ENCODE measurements at regions not wholly inside any gene's neighbourhood (a gene's known extent, or its start where the extent isn't known, plus 50 kb on each side); places are given as distances from the start of the nearest gene placed in this dataset.

- Histone ChIP-seq H3K27me3 (replicated peaks in 1 of 2; ENCODE audit: control insufficient read depth in 2 of 2, insufficient read depth in 2 of 2, low read length in 1 of 2) (no peaks in the 10 kb centered on the region), H3K9ac (ENCODE audit: control insufficient read depth, insufficient read depth, low read length) (no peak overlapping the region), H3K9me3 (replicated peaks; ENCODE audit: control insufficient read depth, insufficient read depth, low read length) (no peaks in the 10 kb centered on the region), H3K4me2 (ENCODE audit: control insufficient read depth, insufficient read depth) (no peak overlapping the region), H3K4me1 (ENCODE audit: control insufficient read depth, insufficient read depth, low read length) (no peaks in the 10 kb centered on the region), H2AFZ (ENCODE audit: control insufficient read depth, low read depth, low read length) (no peak overlapping the region), H3K36me3 (ENCODE audit: control insufficient read depth in 2 of 2, insufficient read depth in 2 of 2, low read length in 1 of 2) (no peaks in the 10 kb centered on the region), H3K4me3 (no peak overlapping the region), H3K79me2 (ENCODE audit: control insufficient read depth, insufficient read depth, low read length) (no peaks in the 10 kb centered on the region), H4K20me1 (ENCODE audit: control insufficient read depth, insufficient read depth) (no peaks in the 10 kb centered on the region), H3K27ac (ENCODE audit: control insufficient read depth, insufficient read depth) (no peak overlapping the region)
- no TSS peak for BruUV-seq (replicated peaks)
- ChIA-PET POLR2A (no interaction called here), SMC1A (ENCODE audit: uncharacterized antibody, unreplicated experiment) (interaction anchor here (0.8 to 2.1 kb wide), 3 partner anchors 14 to 173 kb away, joined by 3 to 5 read pairs (median 4); no protein-coding TSS in a partner anchor), CTCF (interaction anchor here (1.4 kb wide), 1 partner anchor 9 kb away, joined by 3 read pairs; no protein-coding TSS in a partner anchor), RAD21 (ENCODE audit: unreplicated experiment) (interaction anchor here (0.6 kb wide), 1 partner anchor 948 kb away, joined by 3 read pairs; no protein-coding TSS in a partner anchor)
- no peak for TF ChIP-seq TCF12 (IDR thresholded peaks at IDR 0.05; ENCODE audit: low read depth, low read length)
- no peak for TF ChIP-seq ZNF384 (IDR thresholded peaks at IDR 0.05; ENCODE audit: borderline replicate concordance, low read depth, low read length)
- TF ChIP-seq TAF1 (IDR thresholded peaks at IDR 0.05; ENCODE audit: borderline replicate concordance, low read depth, low read length) = no peak
- in situ Hi-C loops (cut with MboI) = no loop called here
- DNase-seq (ENCODE audit: low read depth, low spot score) = no peak
- intact Hi-C loops (cut with micrococcal nuclease; ENCODE audit: unreplicated experiment) = no loop called here
- FAIRE-seq = no peak
- 0% methylated on average over 1 of the region's 1 CpG for WGBS (ENCODE audit: insufficient coverage, insufficient replicate concordance, low lambda C conversion rate, missing lambda C conversion rate)
- no peak for ATAC-seq
Observed at GRCh38 chr6:118397671-118398465, 150.2 kb upstream of the PLN start.

GRCh38 chr6:118400098-118400497 is 148.0 kb upstream of the PLN start:
- ATAC-seq = no peak
- no peaks in the 10 kb centered on the region for H3K4me1 ChIP-seq (ENCODE audit: control insufficient read depth, insufficient read depth, low read length)
- no peaks in the 10 kb centered on the region for H3K36me3 ChIP-seq (ENCODE audit: control insufficient read depth in 2 of 2, insufficient read depth in 2 of 2, low read length in 1 of 2)
- no peaks in the 10 kb centered on the region for H3K9me3 ChIP-seq (replicated peaks; ENCODE audit: control insufficient read depth, insufficient read depth, low read length)
- no peak overlapping the region for H3K4me3 ChIP-seq
- no peak overlapping the region for H2AFZ ChIP-seq (ENCODE audit: control insufficient read depth, low read depth, low read length)
- WGBS (ENCODE audit: insufficient coverage, insufficient replicate concordance, low lambda C conversion rate, missing lambda C conversion rate) = 92% methylated on average over 1 of the region's 1 CpG
- no peaks in the 10 kb centered on the region for H3K79me2 ChIP-seq (ENCODE audit: control insufficient read depth, insufficient read depth, low read length)
- no peaks in the 10 kb centered on the region for H3K27me3 ChIP-seq (replicated peaks in 1 of 2; ENCODE audit: control insufficient read depth in 2 of 2, insufficient read depth in 2 of 2, low read length in 1 of 2)
- intact Hi-C loops (cut with micrococcal nuclease; ENCODE audit: unreplicated experiment) = no loop called here
- ChIA-PET SMC1A (ENCODE audit: uncharacterized antibody, unreplicated experiment) (interaction anchor here (0.9 kb wide), 1 partner anchor 14 kb away, joined by 3 read pairs; no protein-coding TSS in a partner anchor), POLR2A (no interaction called here), RAD21 (ENCODE audit: unreplicated experiment) (no interaction called here), CTCF (no interaction called here)
- no peak overlapping the region for H3K4me2 ChIP-seq (ENCODE audit: control insufficient read depth, insufficient read depth)
- TF ChIP-seq EP300 (IDR thresholded peaks at IDR 0.05; ENCODE audit: borderline replicate concordance in 1 of 2, control insufficient read depth in 1 of 2, low read depth in 2 of 2, low read length in 2 of 2) = no peak
- BruUV-seq (replicated peaks) = no TSS peak
- H3K27ac ChIP-seq (ENCODE audit: control insufficient read depth, insufficient read depth) = no peak overlapping the region
- in situ Hi-C loops (cut with MboI) = no loop called here
- FAIRE-seq = no peak
- H3K9ac ChIP-seq (ENCODE audit: control insufficient read depth, insufficient read depth, low read length) = no peak overlapping the region
- DNase-seq (ENCODE audit: low read depth, low spot score) = no peak
- H4K20me1 ChIP-seq (ENCODE audit: control insufficient read depth, insufficient read depth) = no peaks in the 10 kb centered on the region

Measured in GM12878 (cell line).